Forelimb muscle (tissue), 1 donor: ENCODE measurements at regions not wholly inside any gene's neighbourhood (a gene's known extent, or its start where the extent isn't known, plus 50 kb on each side); places are given as distances from the start of the nearest gene placed in this dataset.
"Not testable (repeated sequence)": the region's sequence is repeated elsewhere in the genome, so short reads cannot be mapped to it uniquely, and the experiment has no call there.

Experiments used
- DNase-seq: peaks from one replicate; pipeline ENCODE4 v3.0.0-alpha.2; 2013; ENCODE audit warnings: low read depth

DNA sequence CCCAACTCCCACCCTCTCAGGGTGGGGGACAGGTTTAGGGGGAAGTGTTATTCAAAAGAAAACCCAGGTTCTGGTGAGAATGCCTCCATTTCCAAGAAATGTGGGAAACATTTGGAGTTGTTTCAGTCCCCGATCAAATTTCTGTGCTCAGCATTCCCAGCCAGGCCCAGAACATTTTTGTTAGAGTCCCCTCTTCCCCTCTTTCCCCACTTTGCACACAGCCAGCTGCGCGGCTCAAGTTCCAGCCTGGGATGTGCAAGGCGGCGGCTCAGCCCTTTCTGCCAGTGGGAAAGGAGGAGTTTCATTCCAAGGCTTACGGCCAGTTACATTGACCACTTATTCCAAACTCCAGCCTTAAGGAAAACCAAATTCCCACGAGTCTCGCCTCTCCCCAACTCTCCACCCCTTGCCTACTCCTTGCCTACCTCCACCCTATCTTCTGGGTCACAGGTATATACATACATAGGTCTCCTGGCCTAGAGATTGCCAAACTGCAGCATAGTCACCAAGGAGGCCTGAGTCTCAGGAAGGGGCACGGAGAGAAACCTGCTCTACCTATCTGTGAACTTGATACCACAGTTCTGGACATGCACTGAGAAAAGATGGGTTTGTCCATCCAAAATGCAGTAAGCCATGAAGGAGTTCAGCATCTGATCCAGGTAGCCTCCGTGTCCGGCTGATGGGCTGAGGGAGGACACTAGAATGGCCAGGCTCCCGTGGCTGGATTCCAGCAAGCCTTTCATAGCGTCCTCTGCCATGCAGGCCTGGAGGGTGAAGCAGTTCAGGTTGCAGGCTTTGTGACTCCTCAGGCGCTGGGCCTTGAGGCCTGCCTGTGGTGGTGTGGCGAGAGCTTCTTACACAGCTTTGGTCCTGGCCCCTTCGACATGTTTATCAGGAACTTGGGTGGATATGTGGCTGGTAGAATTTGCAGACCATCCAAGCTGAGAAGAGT, 154.5 kb downstream of the ZFP36L2 start:
- no peak for DNase-seq

DNA sequence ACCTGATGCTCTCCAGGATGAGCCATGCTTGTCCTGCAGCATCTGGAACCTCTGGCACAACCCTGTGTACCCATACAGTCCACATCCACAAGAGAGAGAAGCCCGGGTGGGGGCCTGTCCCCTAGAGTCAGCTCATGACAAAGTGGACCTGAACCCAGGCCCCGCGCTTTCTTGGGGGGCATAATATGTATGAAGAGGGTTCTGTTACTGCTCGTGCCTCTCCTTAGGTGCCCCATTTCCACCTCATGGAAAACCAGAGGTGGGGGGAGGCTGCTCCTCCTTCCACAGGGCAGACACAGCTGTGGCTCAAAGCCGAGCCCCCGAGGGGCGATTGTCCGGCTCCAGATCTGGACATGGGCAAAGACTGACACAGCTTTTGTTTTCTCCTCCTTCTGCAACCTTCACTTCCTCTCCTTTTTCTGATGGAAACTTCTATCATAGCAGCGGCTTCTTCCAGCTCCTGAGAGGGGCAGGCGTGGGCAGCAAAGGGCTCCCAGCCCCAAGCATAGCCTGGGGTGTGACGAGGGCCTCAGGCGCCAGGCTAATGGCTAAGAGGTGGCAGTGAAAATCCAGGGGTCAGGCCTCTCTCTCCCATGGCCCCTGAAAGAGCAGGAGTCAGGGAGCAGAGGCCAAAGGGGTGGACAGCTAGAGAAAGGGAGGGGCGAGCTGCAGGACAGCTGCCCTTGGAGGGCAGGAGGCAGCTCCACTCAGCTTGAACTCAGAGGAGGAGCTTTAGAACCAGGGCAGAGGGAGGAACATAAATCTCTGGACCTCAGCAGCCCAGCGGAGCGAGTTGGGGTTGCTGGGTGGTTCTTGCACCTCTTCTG, 155.5 kb downstream of the ZFP36L2 start:
- no peak for DNase-seq

DNA sequence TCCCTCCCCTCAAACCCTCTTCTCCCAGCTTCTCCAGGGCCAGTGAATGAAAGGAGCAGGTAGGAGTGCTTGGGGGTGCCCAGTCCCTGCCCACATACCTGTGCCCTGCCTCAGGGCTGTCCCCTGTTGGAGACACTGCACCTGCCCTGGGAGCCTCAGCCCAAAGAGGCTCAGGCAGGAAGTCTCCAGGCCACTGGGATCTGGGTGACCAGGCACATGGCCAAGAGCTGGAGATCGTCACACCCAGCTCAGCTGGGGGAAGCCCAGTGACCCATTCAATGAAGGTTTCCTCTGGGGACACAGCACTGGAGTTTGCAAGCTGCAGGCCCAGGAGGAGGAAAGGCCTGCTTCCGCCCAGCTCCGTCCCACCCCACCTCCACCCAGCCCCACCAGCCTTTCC, 156.4 kb downstream of the ZFP36L2 start:
- DNase-seq = no peak

GRCh38 chr2:43068631-43069517, 157.5 kb downstream of the ZFP36L2 start:
- no peak for DNase-seq

DNA sequence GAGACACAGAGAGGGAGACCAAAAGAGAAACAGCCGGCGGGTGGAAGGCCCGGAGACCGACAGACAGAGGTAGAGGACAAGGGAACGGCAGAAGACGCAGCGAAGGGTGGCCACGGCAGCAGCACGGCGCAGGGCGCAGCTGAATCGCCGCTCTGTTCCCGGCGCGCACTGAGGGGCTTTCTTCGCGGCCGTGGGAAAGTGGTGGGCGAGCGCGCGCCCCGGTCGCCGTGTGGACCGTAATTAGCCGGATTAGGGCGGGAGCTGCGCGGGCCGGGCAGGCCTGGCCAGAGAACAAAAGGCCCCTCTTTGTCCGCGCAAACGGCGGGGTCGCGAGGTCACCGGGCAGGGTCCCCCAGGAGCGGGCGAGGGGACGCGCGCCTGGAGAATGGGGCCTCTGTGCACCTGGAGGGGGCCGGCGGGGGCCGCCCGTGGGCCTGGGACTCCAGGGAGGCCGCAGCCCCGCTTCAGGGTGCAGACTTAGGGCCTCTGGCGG, 158.3 kb downstream of the ZFP36L2 start:
- DNase-seq = no peak

GRCh38 chr2:43067254-43068040, 159.0 kb downstream of the ZFP36L2 start:
- DNase-seq = no peak

DNA sequence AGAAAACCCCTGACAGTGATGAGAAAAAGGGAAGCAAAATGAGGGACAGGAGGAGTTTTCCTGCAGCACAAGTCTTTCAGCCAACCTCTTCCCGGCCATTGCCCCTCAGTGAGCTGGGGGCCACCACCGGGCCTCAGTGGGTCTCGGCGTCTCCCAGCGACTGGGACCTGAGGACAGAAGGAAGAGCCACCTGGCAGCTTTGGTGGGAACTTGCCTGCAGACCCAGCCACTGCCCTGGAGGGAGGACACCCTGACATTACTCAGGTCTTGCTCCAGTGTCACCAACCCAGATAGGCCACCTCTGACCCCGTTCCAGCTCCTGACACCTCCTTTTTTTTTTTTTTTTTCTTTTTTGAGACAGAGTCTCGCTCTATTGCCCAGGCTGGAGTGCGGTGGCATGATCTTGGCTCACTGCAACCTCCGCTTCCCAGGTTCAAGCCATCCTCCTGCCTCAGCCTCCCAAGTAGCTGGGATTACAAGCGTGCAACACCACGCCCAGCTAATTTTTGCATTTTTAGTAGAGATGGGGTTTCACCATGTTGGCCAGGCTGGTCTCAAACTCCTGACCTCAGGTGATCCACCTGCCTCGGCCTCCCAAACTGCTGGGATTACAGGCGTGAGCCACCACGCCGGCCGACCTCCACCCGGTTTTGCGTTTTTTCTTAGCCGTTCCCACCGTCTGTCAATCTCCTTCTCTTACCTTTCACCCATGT, 159.7 kb downstream of the ZFP36L2 start:
- DNase-seq = not testable (repeated sequence)

DNA sequence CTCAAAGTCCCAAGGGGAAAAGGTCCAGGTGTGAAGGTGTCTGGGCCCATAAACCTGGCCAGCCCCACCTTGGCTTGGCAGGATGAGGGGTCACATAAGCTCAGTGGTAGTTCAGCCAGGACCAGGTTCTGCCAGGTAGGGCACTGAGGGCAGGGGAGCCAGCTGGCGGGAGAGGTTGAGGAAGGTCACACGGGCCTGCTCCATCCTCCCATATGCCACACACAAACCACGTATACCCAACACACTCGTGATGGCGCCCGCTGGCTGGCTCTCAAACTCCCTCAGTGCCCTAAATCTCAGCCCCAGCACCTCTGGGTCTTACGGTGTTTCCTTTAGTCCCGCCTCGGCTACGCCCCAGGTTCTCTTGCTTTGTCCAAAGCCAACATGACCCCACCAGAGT, 160.5 kb downstream of the ZFP36L2 start:
- no peak for DNase-seq

GRCh38 chr2:43065036-43065435, 161.4 kb downstream of the ZFP36L2 start:
- no peak for DNase-seq

DNA sequence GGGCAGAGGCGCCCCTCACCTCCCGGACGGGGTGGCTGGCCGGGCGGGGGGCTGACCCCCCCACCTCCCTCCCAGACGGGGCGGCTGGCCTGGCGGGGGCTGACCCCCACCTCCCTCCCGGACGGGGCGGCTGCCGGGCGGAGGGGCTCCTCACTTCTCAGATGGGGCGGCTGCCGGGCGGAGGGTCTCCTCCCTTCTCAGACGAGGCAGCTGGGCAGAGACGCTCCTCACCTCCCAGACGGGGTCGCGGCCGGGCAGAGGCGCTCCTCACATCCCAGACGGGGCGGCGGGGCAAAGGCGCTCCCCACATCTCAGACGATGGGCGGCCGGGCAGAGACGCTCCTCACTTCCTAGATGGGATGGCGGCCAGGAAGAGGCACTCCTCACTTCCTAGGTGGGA, 163.3 kb downstream of the ZFP36L2 start:
- not testable (repeated sequence) for DNase-seq

- DNase-seq = no peak
Observed at GRCh38 chr2:43062058-43062457, 164.3 kb downstream of the ZFP36L2 start.

DNA sequence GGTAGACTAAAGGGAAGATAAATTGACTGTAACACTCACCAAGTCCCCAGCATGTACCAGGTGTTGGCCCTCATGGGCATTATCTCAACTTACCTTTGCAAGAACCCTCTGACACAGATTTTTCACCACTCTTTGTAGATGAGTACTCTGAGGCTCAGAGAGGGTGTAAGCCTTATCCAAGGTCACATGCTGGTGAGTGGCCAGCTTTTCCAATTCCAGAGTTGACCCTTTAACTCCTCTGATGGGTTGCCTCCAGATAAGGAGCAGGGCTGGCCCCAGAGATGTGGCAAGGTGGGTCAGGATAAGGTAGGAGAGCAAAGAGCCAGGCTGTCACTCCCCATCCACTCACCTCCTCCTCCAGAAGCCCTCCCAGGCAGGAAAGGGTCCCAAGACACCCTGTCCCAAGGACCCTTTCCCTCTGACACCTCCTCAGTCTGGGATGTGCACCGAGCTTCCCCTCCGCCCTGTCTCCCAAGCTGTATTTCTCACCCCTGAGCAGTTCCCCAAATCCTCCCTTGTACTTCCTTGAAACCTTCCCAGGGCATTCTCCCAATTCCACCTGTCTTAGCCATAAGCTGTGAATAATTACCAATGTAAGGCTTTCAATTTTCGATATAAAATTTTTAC, 165.9 kb downstream of the ZFP36L2 start:
- no peak for DNase-seq

- DNase-seq = no peak
Observed at GRCh38 chr2:43059183-43059897, 167.1 kb downstream of the ZFP36L2 start.

- no peak for DNase-seq
Observed at GRCh38 chr2:43058726-43059110, 167.7 kb downstream of the ZFP36L2 start.

- DNase-seq = no peak
Observed at GRCh38 chr2:43057742-43058725, 168.4 kb downstream of the ZFP36L2 start.

- DNase-seq = no peak
Observed at GRCh38 chr2:43057026-43057741, 169.2 kb downstream of the ZFP36L2 start.

DNA sequence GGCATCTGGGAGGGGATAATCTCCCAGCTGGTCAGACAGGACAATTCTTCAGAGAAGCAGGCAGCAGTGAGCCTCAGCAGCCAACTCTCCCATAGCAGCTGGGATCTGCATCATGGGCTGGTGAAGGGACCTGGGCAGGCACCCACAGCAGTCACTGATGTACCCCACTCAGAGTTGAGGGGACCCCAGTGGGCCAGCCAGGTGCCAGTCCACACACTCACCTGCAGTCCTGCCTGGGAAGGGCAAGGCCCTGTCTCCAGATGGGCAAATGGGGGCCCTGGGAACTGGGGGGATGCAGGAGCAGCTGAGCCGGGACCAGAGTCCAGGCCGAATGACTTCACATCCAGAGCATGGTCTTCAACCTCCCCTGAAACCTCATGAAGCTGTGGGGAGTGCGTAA, 170.4 kb downstream of the ZFP36L2 start:
- no peak for DNase-seq
